SK-N-SH (cell line): ENCODE measurements at regions not wholly inside any gene's neighbourhood (a gene's known extent, or its start where the extent isn't known, plus 50 kb on each side); places are given as distances from the start of the nearest gene placed in this dataset.

Experiments used
- CTCF ChIA-PET: fragments of 300-600, 350-600 bp; formaldehyde crosslinking; extraction: SDS; loops from one replicate; lab custom pipeline; 2021; lab: Yijun Ruan, JAX
- POLR2A ChIA-PET: fragments of 350-600 bp; sonication (Branson Sonifier 250); formaldehyde crosslinking; extraction: SDS; loops from one replicate; lab custom pipeline; 2020; ENCODE audit warnings: antibody characterized with exemption, inconsistent platforms; lab: Yijun Ruan, JAX
- DNase-seq: peaks from one replicate; pipeline ENCODE4 v3.0.0; 2012
- H2AFZ ChIP-seq: fragments of 200-600 bp; sonication (generic); 2 replicates; pipeline ENCODE4 v1.8.1; 2016; ENCODE audit warnings: antibody characterized with exemption, mild to moderate bottlenecking, low read depth
- H3F3A ChIP-seq: fragments of 200-600 bp; sonication (generic); replicated peaks from 2 replicates; pipeline ENCODE3; 2016; ENCODE audit warnings: antibody characterized with exemption, mild to moderate bottlenecking; ENCODE audit not compliant: insufficient read depth
- H3K27ac ChIP-seq, 2 experiments: fragments of 200-500 bp in 1 of 2; fragments of 200-600 bp in 1 of 2; sonication (Bioruptor generic) in 1 of 2; sonication (generic), shearing (Covaris generic) in 1 of 2; 2 replicates each; pipeline versions ENCODE4 v1.5.1 to v1.6.1; 2014 to 2016; ENCODE audit warnings: low read depth in 2 of 2, inconsistent platforms in 1 of 2, low read length in 1 of 2, mild to moderate bottlenecking in 1 of 2, mixed read lengths in 1 of 2
- H3K27me3 ChIP-seq: fragments of 200-600 bp; sonication (generic), shearing (Covaris generic); 2 replicates; pipeline ENCODE4 v1.6.1; 2016; ENCODE audit warnings: mixed run types; ENCODE audit not compliant: insufficient read depth
- H3K36me3 ChIP-seq, 2 experiments: fragments of 200-500 bp in 1 of 2; fragments of 200-600 bp in 1 of 2; sonication (Bioruptor generic) in 1 of 2; sonication (generic) in 1 of 2; replicated peaks in 1 of 2; 2 replicates each; pipeline versions ENCODE3 to v1.5.1; 2014 to 2016; ENCODE audit warnings: low read length in 1 of 2, mild to moderate bottlenecking in 1 of 2; ENCODE audit not compliant: insufficient read depth in 2 of 2, control insufficient read depth in 1 of 2
- H3K4me1 ChIP-seq, 2 experiments: fragments of 200-500 bp in 1 of 2; fragments of 200-600 bp in 1 of 2; sonication (Bioruptor generic) in 1 of 2; sonication (generic), shearing (Covaris generic) in 1 of 2; 2 replicates each; pipeline versions ENCODE4 v1.5.1 to v1.6.1; 2014 to 2016; ENCODE audit warnings: low read depth in 1 of 2, low read length in 1 of 2, mixed run types in 1 of 2; ENCODE audit not compliant: insufficient read depth in 2 of 2, control insufficient read depth in 1 of 2
- H3K4me2 ChIP-seq: fragments of 200-600 bp; sonication (generic), shearing (Covaris generic); 2 replicates; pipeline ENCODE4 v1.6.1; 2017; ENCODE audit warnings: mixed run types
- H3K4me3 ChIP-seq, 2 experiments: fragments of 200-500 bp in 1 of 2; fragments of 200-600 bp in 1 of 2; sonication (Bioruptor generic) in 1 of 2; sonication (generic), shearing (Covaris generic) in 1 of 2; 2 replicates each; pipeline versions ENCODE4 v1.5.1 to v1.8.1; 2014 to 2016; ENCODE audit warnings: low read depth in 2 of 2, inconsistent platforms in 1 of 2, low read length in 1 of 2, mild to moderate bottlenecking in 1 of 2, mixed read lengths in 1 of 2, moderate library complexity in 1 of 2
- H3K79me2 ChIP-seq: fragments of 200-600 bp; sonication (generic); 2 replicates; pipeline ENCODE4 v1.8.1; 2017; ENCODE audit warnings: mild to moderate bottlenecking; ENCODE audit not compliant: insufficient read depth
- H3K9ac ChIP-seq: fragments of 200-600 bp; sonication (generic); 2 replicates; pipeline ENCODE4 v1.6.1; 2017; ENCODE audit warnings: mixed run types
- H3K9me2 ChIP-seq: fragments of 200-600 bp; sonication (generic); 2 replicates; pipeline ENCODE4 v1.6.1; 2017; ENCODE audit warnings: mixed run types
- H3K9me3 ChIP-seq: fragments of 200-600 bp; sonication (generic); 2 replicates; pipeline ENCODE4 v1.6.1; 2017; ENCODE audit warnings: mixed run types, mild to moderate bottlenecking, moderate library complexity
- H4K20me1 ChIP-seq: fragments of 200-600 bp; sonication (generic); 2 replicates; pipeline ENCODE4 v1.6.1; 2017; ENCODE audit warnings: mild to moderate bottlenecking, mixed run types; ENCODE audit not compliant: insufficient read depth
- ELF1 ChIP-seq: IDR thresholded peaks from 2 replicates; pipeline ENCODE4 v1.4.0; 2012
- EP300 ChIP-seq, 2 experiments: IDR thresholded peaks; 2 replicates each; pipeline versions ENCODE4 v1.4.0 to v1.6.1; 2012; ENCODE audit warnings: borderline replicate concordance in 1 of 2, low read depth in 1 of 2, low read length in 1 of 2
- EZH2phosphoT487 ChIP-seq: fragments of 200-600 bp; sonication (generic); IDR thresholded peaks from 2 replicates; pipeline ENCODE4 v1.6.1; 2017; ENCODE audit warnings: low read depth, mixed run types, mild to moderate bottlenecking, antibody characterized with exemption, moderate library complexity, borderline replicate concordance
- FOXJ3 ChIP-seq: sonication (generic); formaldehyde crosslinking; IDR thresholded peaks from 2 replicates; pipeline ENCODE4 v1.5.1; 2020; ENCODE audit warnings: mild to moderate bottlenecking, missing genetic modification reagents
- GABPA ChIP-seq: IDR thresholded peaks from 2 replicates; pipeline ENCODE4 v1.4.0; 2012; ENCODE audit warnings: low read depth, mild to moderate bottlenecking
- GATA2 ChIP-seq: sonication (generic); formaldehyde crosslinking; IDR thresholded peaks from 2 replicates; pipeline ENCODE4 v1.5.0; 2020; ENCODE audit warnings: mild to moderate bottlenecking, missing genetic modification reagents
- IRF3 ChIP-seq: fragments of 150-350 bp; IDR thresholded peaks from 2 replicates; pipeline ENCODE4 v1.6.1; 2016; ENCODE audit warnings: mild to moderate bottlenecking, low read depth, low read length
- MXI1 ChIP-seq: IDR thresholded peaks from 2 replicates; pipeline ENCODE4 v1.6.1; 2012; ENCODE audit warnings: mild to moderate bottlenecking, low read depth, low read length, improper control_type of control experiment
- POLR2AphosphoS5 ChIP-seq: IDR thresholded peaks from 2 replicates; pipeline ENCODE4 v1.6.1; 2012; ENCODE audit warnings: low read depth, low read length
- RAD21 ChIP-seq: IDR thresholded peaks from 2 replicates; pipeline ENCODE4 v1.6.1; 2012; ENCODE audit warnings: mild to moderate bottlenecking, low read length
- RFX5 ChIP-seq: IDR thresholded peaks from 2 replicates; pipeline ENCODE4 v1.6.1; 2012; ENCODE audit warnings: mild to moderate bottlenecking, improper control_type of control experiment, low read length
- RXRA ChIP-seq: IDR thresholded peaks from 2 replicates; pipeline ENCODE4 v1.4.0; 2012; ENCODE audit warnings: low read depth, mild to moderate bottlenecking, borderline replicate concordance
- SIN3A ChIP-seq: IDR thresholded peaks from 2 replicates; pipeline ENCODE4 v1.6.1; 2012; ENCODE audit warnings: low read depth, mild to moderate bottlenecking, low read length, moderate library complexity, borderline replicate concordance
- SMC3 ChIP-seq: IDR thresholded peaks from 2 replicates; pipeline ENCODE4 v1.6.1; 2012; ENCODE audit warnings: low read depth, low read length, improper control_type of control experiment
- TAF1 ChIP-seq: IDR thresholded peaks from 2 replicates; pipeline ENCODE4 v1.6.1; 2012; ENCODE audit warnings: low read depth, mild to moderate bottlenecking, low read length, moderate library complexity, borderline replicate concordance
- TEAD4 ChIP-seq: IDR thresholded peaks from 2 replicates; pipeline ENCODE4 v1.4.0; 2012; ENCODE audit warnings: mild to moderate bottlenecking, borderline replicate concordance; ENCODE audit not compliant: insufficient read depth
- ZBTB33 ChIP-seq: IDR thresholded peaks from 2 replicates; pipeline ENCODE4 v1.4.0; 2012; ENCODE audit warnings: low read depth, borderline replicate concordance
- WGBS: methylation state at CpG from one replicate; pipeline ENCODE4 v1.1.6; 2017; ENCODE audit warnings: low lambda C conversion rate; 5-methylcytosine and 5-hydroxymethylcytosine counted together
- TF ChIP-seq, protein P1 (sequence below): IDR thresholded peaks from 2 replicates; pipeline ENCODE4 v1.6.1; 2012; ENCODE audit warnings: mild to moderate bottlenecking, low read depth, low read length, moderate library complexity
- TF ChIP-seq, protein P2 (sequence below): fragments of 150-350 bp; IDR thresholded peaks from 2 replicates; pipeline ENCODE4 v1.6.1; 2017; ENCODE audit warnings: antibody characterized with exemption, low read length, low read depth, borderline replicate concordance

GRCh38 chr18:46282177-46282570, 178.0 kb downstream of the HAUS1 start:
- 89% methylated on average over 6 of the region's 7 CpGs for WGBS
- TF ChIP-seq TEAD4 (no peak), ELF1 (no peak), TAF1 (no peak), GABPA (no peak), POLR2AphosphoS5 (no peak), RFX5 (no peak), FOXJ3 (CRISPR knock-in tag) (no peak), SMC3 (no peak), MXI1 (no peak), RAD21 (no peak), IRF3 (no peak), SIN3A (no peak), EZH2phosphoT487 (no peak), GATA2 (CRISPR knock-in tag) (no peak), RXRA (no peak), ZBTB33 (no peak), EP300 (IDR thresholded peaks at IDR 0.05; ENCODE audit: borderline replicate concordance in 1 of 2, low read depth in 1 of 2, low read length in 1 of 2) (no peak)
- TF ChIP-seq, protein P1, sequence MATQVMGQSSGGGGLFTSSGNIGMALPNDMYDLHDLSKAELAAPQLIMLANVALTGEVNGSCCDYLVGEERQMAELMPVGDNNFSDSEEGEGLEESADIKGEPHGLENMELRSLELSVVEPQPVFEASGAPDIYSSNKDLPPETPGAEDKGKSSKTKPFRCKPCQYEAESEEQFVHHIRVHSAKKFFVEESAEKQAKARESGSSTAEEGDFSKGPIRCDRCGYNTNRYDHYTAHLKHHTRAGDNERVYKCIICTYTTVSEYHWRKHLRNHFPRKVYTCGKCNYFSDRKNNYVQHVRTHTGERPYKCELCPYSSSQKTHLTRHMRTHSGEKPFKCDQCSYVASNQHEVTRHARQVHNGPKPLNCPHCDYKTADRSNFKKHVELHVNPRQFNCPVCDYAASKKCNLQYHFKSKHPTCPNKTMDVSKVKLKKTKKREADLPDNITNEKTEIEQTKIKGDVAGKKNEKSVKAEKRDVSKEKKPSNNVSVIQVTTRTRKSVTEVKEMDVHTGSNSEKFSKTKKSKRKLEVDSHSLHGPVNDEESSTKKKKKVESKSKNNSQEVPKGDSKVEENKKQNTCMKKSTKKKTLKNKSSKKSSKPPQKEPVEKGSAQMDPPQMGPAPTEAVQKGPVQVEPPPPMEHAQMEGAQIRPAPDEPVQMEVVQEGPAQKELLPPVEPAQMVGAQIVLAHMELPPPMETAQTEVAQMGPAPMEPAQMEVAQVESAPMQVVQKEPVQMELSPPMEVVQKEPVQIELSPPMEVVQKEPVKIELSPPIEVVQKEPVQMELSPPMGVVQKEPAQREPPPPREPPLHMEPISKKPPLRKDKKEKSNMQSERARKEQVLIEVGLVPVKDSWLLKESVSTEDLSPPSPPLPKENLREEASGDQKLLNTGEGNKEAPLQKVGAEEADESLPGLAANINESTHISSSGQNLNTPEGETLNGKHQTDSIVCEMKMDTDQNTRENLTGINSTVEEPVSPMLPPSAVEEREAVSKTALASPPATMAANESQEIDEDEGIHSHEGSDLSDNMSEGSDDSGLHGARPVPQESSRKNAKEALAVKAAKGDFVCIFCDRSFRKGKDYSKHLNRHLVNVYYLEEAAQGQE: no peak
- TF ChIP-seq, protein P2, sequence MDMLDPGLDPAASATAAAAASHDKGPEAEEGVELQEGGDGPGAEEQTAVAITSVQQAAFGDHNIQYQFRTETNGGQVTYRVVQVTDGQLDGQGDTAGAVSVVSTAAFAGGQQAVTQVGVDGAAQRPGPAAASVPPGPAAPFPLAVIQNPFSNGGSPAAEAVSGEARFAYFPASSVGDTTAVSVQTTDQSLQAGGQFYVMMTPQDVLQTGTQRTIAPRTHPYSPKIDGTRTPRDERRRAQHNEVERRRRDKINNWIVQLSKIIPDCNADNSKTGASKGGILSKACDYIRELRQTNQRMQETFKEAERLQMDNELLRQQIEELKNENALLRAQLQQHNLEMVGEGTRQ: no peak

More at GRCh38 chr18:46282177-46282570, 178.0 kb downstream of the HAUS1 start:
- no peak overlapping the region for H3K4me3 ChIP-seq
- H3K36me3 ChIP-seq: no peaks in the 10 kb centered on the region
- no peaks in the 10 kb centered on the region for H3K9me2 ChIP-seq
- no peak for DNase-seq
- ChIA-PET CTCF (interaction anchor here (0.6 to 14.1 kb wide), 66 partner anchors 10 to 407 kb away, joined by 3 to 328 read pairs (median 6); partner anchors contain the start of gene LOXHD1), POLR2A (interaction anchor here (0.9 to 1.6 kb wide), 3 partner anchors 68 to 376 kb away, joined by 3 to 4 read pairs (median 3); no protein-coding TSS in a partner anchor)
- no peak overlapping the region for H3K4me2 ChIP-seq
- no peak overlapping the region for H2AFZ ChIP-seq
- no peaks in the 10 kb centered on the region for H4K20me1 ChIP-seq
- H3K27me3 ChIP-seq: no peaks in the 10 kb centered on the region
- H3K27ac ChIP-seq: no peak overlapping the region
- H3F3A ChIP-seq: no peaks in the 10 kb centered on the region
- H3K9me3 ChIP-seq: no peaks in the 10 kb centered on the region
- H3K4me1 ChIP-seq: peaks cover 12 to 21% of the 10 kb centered on the region in 2 experiments; a peak in 2 of 4 replicates
- H3K9ac ChIP-seq: no peak overlapping the region
- no peaks in the 10 kb centered on the region for H3K79me2 ChIP-seq
